Fibroblast of lung (primary cell): ENCODE measurements at regions not wholly inside any gene's neighbourhood (a gene's known extent, or its start where the extent isn't known, plus 50 kb on each side); places are given as distances from the start of the nearest gene placed in this dataset.
A peak's percentile ranks its signal among the peaks of the same experiment; 100 is the strongest.

Source experiments
- DNase-seq, 2 donors: peaks; one replicate each; pipeline versions ENCODE4 v3.0.0 to v3.0.0-alpha.2; 2010; ENCODE audit warnings: low read depth in 2 of 2
- H2AFZ ChIP-seq: 2 replicates; pipeline ENCODE4 v1.5.1; 2012; ENCODE audit warnings: low read length, control low read depth, inconsistent platforms
- H3K27ac ChIP-seq: 2 replicates; pipeline ENCODE4 v1.5.1; 2011; ENCODE audit warnings: low read length, control low read depth; ENCODE audit not compliant: insufficient read depth
- H3K27me3 ChIP-seq: 2 replicates; pipeline ENCODE4 v1.5.1; 2011; ENCODE audit warnings: mild to moderate bottlenecking, low read length; ENCODE audit not compliant: control insufficient read depth, insufficient read depth
- H3K36me3 ChIP-seq: 2 replicates; pipeline ENCODE4 v1.5.1; 2011; ENCODE audit warnings: low read length; ENCODE audit not compliant: control insufficient read depth, insufficient read depth
- H3K4me1 ChIP-seq: 2 replicates; pipeline ENCODE4 v1.5.1; 2011; ENCODE audit warnings: low read length; ENCODE audit not compliant: control insufficient read depth, insufficient read depth; ENCODE audit errors: extremely low read depth
- H3K4me2 ChIP-seq: 2 replicates; pipeline ENCODE4 v1.5.1; 2011; ENCODE audit warnings: low read length, control low read depth; ENCODE audit not compliant: insufficient read depth; ENCODE audit errors: extremely low read depth
- H3K4me3 ChIP-seq, 4 experiments: fragments of 200-600 bp in 1 of 4; sonication (generic) in 1 of 4; replicated peaks in 1 of 4; 2 replicates each; pipeline ENCODE4 v1.5.1; 2011 to 2016; ENCODE audit warnings: low read length in 4 of 4, low read depth in 3 of 4, mild to moderate bottlenecking in 3 of 4, control low read depth in 2 of 4, inconsistent platforms in 1 of 4, mixed read lengths in 1 of 4; ENCODE audit not compliant: insufficient read depth in 1 of 4; ENCODE audit errors: control extremely low read depth in 1 of 4
- H3K79me2 ChIP-seq: 2 replicates; pipeline ENCODE4 v1.5.1; 2012; ENCODE audit warnings: mild to moderate bottlenecking, low read length, inconsistent platforms; ENCODE audit not compliant: control insufficient read depth, insufficient read depth
- H3K9ac ChIP-seq: 2 replicates; pipeline ENCODE4 v1.5.1; 2011; ENCODE audit warnings: mild to moderate bottlenecking, low read length, control low read depth; ENCODE audit not compliant: insufficient read depth
- H3K9me3 ChIP-seq: 2 replicates; pipeline ENCODE4 v1.5.1; 2012; ENCODE audit warnings: low read depth, low read length; ENCODE audit not compliant: control insufficient read depth, insufficient read depth
- H4K20me1 ChIP-seq: 2 replicates; pipeline ENCODE4 v1.5.1; 2011; ENCODE audit warnings: low read length; ENCODE audit not compliant: control insufficient read depth, insufficient read depth; ENCODE audit errors: extremely low read depth
- EZH2 ChIP-seq: IDR thresholded peaks from 2 replicates; pipeline ENCODE4 v1.5.1; 2012; ENCODE audit warnings: low read length, control low read depth, mild to moderate bottlenecking; ENCODE audit errors: missing control alignments
- TF ChIP-seq, protein P1 (sequence below), 2 donors: IDR thresholded peaks in 1 of 2; conservative IDR thresholded peaks in 1 of 2; 1 replicate in 1 of 2; 2 replicates in 1 of 2; pipeline ENCODE4 v1.5.1; 2011 to 2012; ENCODE audit warnings: low read length in 2 of 2, control low read depth in 1 of 2, inconsistent platforms in 1 of 2, low read depth in 1 of 2, mild to moderate bottlenecking in 1 of 2

DNA sequence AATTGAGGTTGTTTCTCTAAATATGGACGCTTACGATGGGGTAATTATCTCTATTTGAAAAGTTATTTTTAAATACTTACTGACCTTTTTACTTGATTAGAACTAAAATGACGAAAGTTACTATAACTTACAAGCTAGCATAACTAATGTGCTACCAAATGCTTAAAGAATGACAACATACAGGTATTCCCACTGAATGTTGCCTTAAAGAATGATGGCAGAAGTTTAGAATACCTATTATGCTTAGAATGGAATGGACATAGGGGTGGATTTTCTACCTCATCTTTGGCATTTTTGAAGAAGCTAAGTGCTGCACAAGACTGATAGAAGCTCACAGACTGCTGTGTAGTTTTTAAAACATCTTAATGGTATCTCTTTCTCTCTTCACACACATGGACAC, 284.8 kb downstream of the THBS2 start:
- TF ChIP-seq, protein P1, sequence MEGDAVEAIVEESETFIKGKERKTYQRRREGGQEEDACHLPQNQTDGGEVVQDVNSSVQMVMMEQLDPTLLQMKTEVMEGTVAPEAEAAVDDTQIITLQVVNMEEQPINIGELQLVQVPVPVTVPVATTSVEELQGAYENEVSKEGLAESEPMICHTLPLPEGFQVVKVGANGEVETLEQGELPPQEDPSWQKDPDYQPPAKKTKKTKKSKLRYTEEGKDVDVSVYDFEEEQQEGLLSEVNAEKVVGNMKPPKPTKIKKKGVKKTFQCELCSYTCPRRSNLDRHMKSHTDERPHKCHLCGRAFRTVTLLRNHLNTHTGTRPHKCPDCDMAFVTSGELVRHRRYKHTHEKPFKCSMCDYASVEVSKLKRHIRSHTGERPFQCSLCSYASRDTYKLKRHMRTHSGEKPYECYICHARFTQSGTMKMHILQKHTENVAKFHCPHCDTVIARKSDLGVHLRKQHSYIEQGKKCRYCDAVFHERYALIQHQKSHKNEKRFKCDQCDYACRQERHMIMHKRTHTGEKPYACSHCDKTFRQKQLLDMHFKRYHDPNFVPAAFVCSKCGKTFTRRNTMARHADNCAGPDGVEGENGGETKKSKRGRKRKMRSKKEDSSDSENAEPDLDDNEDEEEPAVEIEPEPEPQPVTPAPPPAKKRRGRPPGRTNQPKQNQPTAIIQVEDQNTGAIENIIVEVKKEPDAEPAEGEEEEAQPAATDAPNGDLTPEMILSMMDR (conservative IDR thresholded peaks at IDR 0.05 in 1 of 2, IDR thresholded peaks at IDR 0.05 in 1 of 2; ENCODE audit: low read depth in 1 of 2, low read length in 2 of 2): no peak
- TF ChIP-seq EZH2: no peak
- Histone ChIP-seq H3K4me3 (no peak overlapping the region), H4K20me1 (no peaks in the 10 kb centered on the region), H3K9ac (no peak overlapping the region), H2AFZ (no peak overlapping the region), H3K27ac (no peak overlapping the region), H3K4me2 (no peak overlapping the region), H3K9me3 (no peaks in the 10 kb centered on the region), H3K27me3 (no peaks in the 10 kb centered on the region), H3K4me1 (no peaks in the 10 kb centered on the region), H3K79me2 (no peaks in the 10 kb centered on the region), H3K36me3 (no peaks in the 10 kb centered on the region)
- no peak for DNase-seq

DNA sequence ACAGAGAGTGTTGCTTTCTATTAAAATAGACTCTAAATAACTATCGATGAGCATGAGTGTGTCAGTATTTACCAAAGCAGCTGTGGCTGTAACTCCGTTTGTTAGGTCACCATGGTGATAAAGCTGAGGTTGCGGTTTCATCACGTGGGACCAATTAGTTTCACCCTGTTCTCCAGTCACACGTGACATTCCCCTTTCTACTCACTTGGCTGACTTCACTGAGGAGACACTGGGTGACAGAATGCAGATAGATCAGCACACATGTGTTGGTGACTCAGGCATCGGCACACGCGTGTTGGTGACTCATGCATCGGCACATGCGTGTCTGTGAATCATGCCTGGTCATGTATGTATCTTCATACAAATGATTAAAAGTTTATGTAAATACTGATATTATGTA, 285.4 kb downstream of the THBS2 start:
- no peak overlapping the region for H3K27ac ChIP-seq
- H3K27me3 ChIP-seq: no peaks in the 10 kb centered on the region
- no peak for TF ChIP-seq EZH2
- TF ChIP-seq, protein P1 (conservative IDR thresholded peaks at IDR 0.05 in 1 of 2, IDR thresholded peaks at IDR 0.05 in 1 of 2; ENCODE audit: low read depth in 1 of 2, low read length in 2 of 2): no peak
- no peaks in the 10 kb centered on the region for H3K36me3 ChIP-seq
- no peaks in the 10 kb centered on the region for H4K20me1 ChIP-seq
- H2AFZ ChIP-seq: no peak overlapping the region
- no peaks in the 10 kb centered on the region for H3K4me1 ChIP-seq
- no peak overlapping the region for H3K9ac ChIP-seq
- DNase-seq: peak; percentile 91 to 94
- H3K4me2 ChIP-seq: no peak overlapping the region
- H3K9me3 ChIP-seq: no peaks in the 10 kb centered on the region
- H3K4me3 ChIP-seq: no peak overlapping the region
- no peaks in the 10 kb centered on the region for H3K79me2 ChIP-seq

- H3K27ac ChIP-seq: no peak overlapping the region
- no peaks in the 10 kb centered on the region for H3K4me1 ChIP-seq
- peak; percentile 16 to 70 for DNase-seq
- H3K36me3 ChIP-seq: no peaks in the 10 kb centered on the region
- no peak overlapping the region for H3K4me3 ChIP-seq
- H3K79me2 ChIP-seq: no peaks in the 10 kb centered on the region
- no peaks in the 10 kb centered on the region for H3K9me3 ChIP-seq
- no peaks in the 10 kb centered on the region for H3K27me3 ChIP-seq
- H3K9ac ChIP-seq: no peak overlapping the region
- TF ChIP-seq EZH2: no peak
- TF ChIP-seq, protein P1 (conservative IDR thresholded peaks at IDR 0.05 in 1 of 2, IDR thresholded peaks at IDR 0.05 in 1 of 2; ENCODE audit: low read depth in 1 of 2, low read length in 2 of 2): no peak
- no peak overlapping the region for H3K4me2 ChIP-seq
- H4K20me1 ChIP-seq: no peaks in the 10 kb centered on the region
- H2AFZ ChIP-seq: no peak overlapping the region
Observed at GRCh38 chr6:168967281-168967925, 286.2 kb downstream of the THBS2 start.
